Upper lobe of left lung (tissue), 6 donors: ENCODE measurements at regions not wholly inside any gene's neighbourhood (a gene's known extent, or its start where the extent isn't known, plus 50 kb on each side); places are given as distances from the start of the nearest gene placed in this dataset.

Source experiments
- ATAC-seq, 2 donors: fragments of 200-7000 bp; cut with Tn5 transposase; one replicate each; pipeline ENCODE4 v1.9.1; 2022; ENCODE audit warnings: mild to moderate bottlenecking in 2 of 2, moderate library complexity in 2 of 2; ENCODE audit not compliant: low FRiP score in 2 of 2
- DNase-seq, 2 donors: peaks; one replicate each; pipeline ENCODE4 v3.0.0-alpha.2; 2019 to 2020
- H3K27ac ChIP-seq, 4 donors: fragments of 200-600 bp; sonication (generic); one replicate each; pipeline ENCODE4 v1.5.1; 2016 to 2019
- H3K27me3 ChIP-seq, 4 donors: fragments of 200-600 bp; sonication (generic); one replicate each; pipeline ENCODE4 v1.5.1; 2017 to 2019
- H3K36me3 ChIP-seq, 4 donors: fragments of 200-600 bp; sonication (generic); one replicate each; pipeline ENCODE4 v1.5.1; 2016 to 2019
- H3K4me1 ChIP-seq, 4 donors: fragments of 200-600 bp; sonication (generic); one replicate each; pipeline ENCODE4 v1.5.1; 2018 to 2019
- H3K4me3 ChIP-seq, 4 donors: fragments of 200-600 bp; sonication (generic); one replicate each; pipeline ENCODE4 v1.5.1; 2017 to 2019; ENCODE audit warnings: mild to moderate bottlenecking in 2 of 4, moderate library complexity in 1 of 4
- H3K9me3 ChIP-seq, 4 donors: fragments of 200-600 bp; sonication (generic); one replicate each; pipeline ENCODE4 v1.5.1; 2018 to 2019
- CTCF ChIP-seq, 6 experiments: fragments of 450-650 bp in 4 of 6; fragments of 200-600 bp in 2 of 6; sonication (generic) in 2 of 6; IDR thresholded peaks; one replicate each; pipeline ENCODE4 v1.5.1; 2016 to 2019; ENCODE audit warnings: antibody characterized with exemption in 6 of 6
- EP300 ChIP-seq, 4 donors: sonication (generic); formaldehyde crosslinking; IDR thresholded peaks; one replicate each; pipeline ENCODE4 v1.5.1; 2017; ENCODE audit warnings: antibody characterized with exemption in 4 of 4, control low read depth in 2 of 4
- POLR2A ChIP-seq, 4 donors: fragments of 450-650 bp; IDR thresholded peaks; one replicate each; pipeline ENCODE4 v1.5.1; 2016 to 2017; ENCODE audit warnings: antibody characterized with exemption in 4 of 4, mild to moderate bottlenecking in 2 of 4
- POLR2AphosphoS5 ChIP-seq, 2 donors: sonication (generic); formaldehyde crosslinking; IDR thresholded peaks; one replicate each; pipeline ENCODE4 v1.5.1; 2017; ENCODE audit warnings: antibody characterized with exemption in 2 of 2
- WGBS, 2 donors: methylation state at CpG; one replicate each; pipeline ENCODE4 v1.1.5; 2017 to 2018; 5-methylcytosine and 5-hydroxymethylcytosine counted together
- donor health status: DM: no; HTN: no; CAD: no; lungs with moderate emphysema.
- donor health status: DM: no; HTN: yes; CAD: no; lungs with severe emphysema.

- H3K36me3 ChIP-seq = no peaks in the 10 kb centered on the region
- H3K27me3 ChIP-seq = no peaks in the 10 kb centered on the region
- no peaks in the 10 kb centered on the region for H3K9me3 ChIP-seq
- ATAC-seq = no peak
- TF ChIP-seq EP300 (IDR thresholded peaks at IDR 0.05) (no peak), CTCF (IDR thresholded peaks at IDR 0.05) (no peak), POLR2A (IDR thresholded peaks at IDR 0.05) (no peak), POLR2AphosphoS5 (IDR thresholded peaks at IDR 0.05) (no peak)
- no peak for DNase-seq
- no peak overlapping the region for H3K27ac ChIP-seq
- H3K4me3 ChIP-seq = no peak overlapping the region
- no peaks in the 10 kb centered on the region for H3K4me1 ChIP-seq
Observed at GRCh38 chr2:120419955-120420354, 74.0 kb downstream of the INHBB start.

- H3K4me3 ChIP-seq = no peak overlapping the region
- ATAC-seq = no peak
- H3K27ac ChIP-seq = no peak overlapping the region
- no peaks in the 10 kb centered on the region for H3K27me3 ChIP-seq
- TF ChIP-seq POLR2AphosphoS5 (IDR thresholded peaks at IDR 0.05) (no peak), POLR2A (IDR thresholded peaks at IDR 0.05) (no peak), EP300 (IDR thresholded peaks at IDR 0.05) (no peak), CTCF (IDR thresholded peaks at IDR 0.05) (no peak)
- no peaks in the 10 kb centered on the region for H3K4me1 ChIP-seq
- DNase-seq = no peak
- H3K9me3 ChIP-seq = no peaks in the 10 kb centered on the region
- 67 to 81% methylated on average over 8 to 12 of the region's 12 CpGs for WGBS, 2 donors
- H3K36me3 ChIP-seq = no peaks in the 10 kb centered on the region
Observed at GRCh38 chr2:120421126-120421829, 75.3 kb downstream of the INHBB start.

- Histone ChIP-seq H3K27ac (no peak overlapping the region), H3K36me3 (no peaks in the 10 kb centered on the region), H3K4me1 (no peaks in the 10 kb centered on the region), H3K9me3 (no peaks in the 10 kb centered on the region), H3K27me3 (no peaks in the 10 kb centered on the region), H3K4me3 (no peak overlapping the region)
- TF ChIP-seq EP300 (IDR thresholded peaks at IDR 0.05) = no peak
- 41 to 58% methylated on average over 7 of the region's 7 CpGs for WGBS, 2 donors
- ATAC-seq (no peak), DNase-seq (peak in 1 of 2 donors; percentile 29)
Observed at GRCh38 chr2:120421830-120422175, 75.9 kb downstream of the INHBB start.

GRCh38 chr2:120422465-120423160, 76.7 kb downstream of the INHBB start:
- no peaks in the 10 kb centered on the region for H3K36me3 ChIP-seq
- 79 to 85% methylated on average over 7 to 9 of the region's 9 CpGs for WGBS, 2 donors
- no peak overlapping the region for H3K4me3 ChIP-seq
- H3K4me1 ChIP-seq = no peaks in the 10 kb centered on the region
- DNase-seq (no peak), ATAC-seq (no peak)
- no peak for TF ChIP-seq POLR2A (IDR thresholded peaks at IDR 0.05)
- H3K9me3 ChIP-seq = no peaks in the 10 kb centered on the region
- no peak overlapping the region for H3K27ac ChIP-seq
- H3K27me3 ChIP-seq = no peaks in the 10 kb centered on the region

- no peak overlapping the region for H3K27ac ChIP-seq
- TF ChIP-seq CTCF (IDR thresholded peaks at IDR 0.05) (no peak), EP300 (IDR thresholded peaks at IDR 0.05) (no peak), POLR2AphosphoS5 (IDR thresholded peaks at IDR 0.05) (no peak), POLR2A (IDR thresholded peaks at IDR 0.05) (no peak)
- no peak overlapping the region for H3K4me3 ChIP-seq
- ATAC-seq (no peak), DNase-seq (no peak)
- no peaks in the 10 kb centered on the region for H3K27me3 ChIP-seq
- no peaks in the 10 kb centered on the region for H3K36me3 ChIP-seq
- no peaks in the 10 kb centered on the region for H3K4me1 ChIP-seq
- 65 to 86% methylated on average over 6 of the region's 6 CpGs for WGBS, 2 donors
- no peaks in the 10 kb centered on the region for H3K9me3 ChIP-seq
Observed at GRCh38 chr2:120423167-120423943, 77.4 kb downstream of the INHBB start.
